SK-N-SH treated with all-trans-retinoic acid at 6 μM for 48 hours (cell line): ENCODE measurements at regions not wholly inside any gene's neighbourhood (a gene's known extent, or its start where the extent isn't known, plus 50 kb on each side); places are given as distances from the start of the nearest gene placed in this dataset.

Source experiments
- ATAC-seq: fragments of 200-7000 bp; cut with Tn5 transposase; 3 replicates; pipeline ENCODE4 v1.9.1; 2020; ENCODE audit warnings: mild to moderate bottlenecking, moderate library complexity
- BACH2 ChIP-seq: fragments of 250-450 bp; sonication (Bioruptor Pico); IDR thresholded peaks from 2 replicates; pipeline ENCODE4 v1.9.0; 2021; ENCODE audit warnings: mild to moderate bottlenecking, borderline replicate concordance
- CREB5 ChIP-seq: fragments of 250-450 bp; sonication (Bioruptor Pico); IDR thresholded peaks from 2 replicates; pipeline ENCODE4 v1.5.1; 2020; ENCODE audit warnings: low read depth, mild to moderate bottlenecking, moderate library complexity
- ESRRG ChIP-seq: fragments of 250-450 bp; sonication (Bioruptor Pico); IDR thresholded peaks from 2 replicates; pipeline ENCODE4 v1.6.1; 2021; ENCODE audit warnings: mild to moderate bottlenecking
- ISL1 ChIP-seq: fragments of 250-450 bp; sonication (Bioruptor Pico); IDR thresholded peaks from 2 replicates; pipeline ENCODE4 v2.1.2; 2022; ENCODE audit warnings: mild to moderate bottlenecking, moderate library complexity
- OSR1 ChIP-seq: fragments of 250-450 bp; sonication (Bioruptor Pico); IDR thresholded peaks from 2 replicates; pipeline ENCODE4 v1.8.0; 2022; ENCODE audit warnings: moderate library complexity, mild to moderate bottlenecking, inconsistent platforms
- PATZ1 ChIP-seq: fragments of 250-450 bp; sonication (Bioruptor Pico); IDR thresholded peaks from 2 replicates; pipeline ENCODE4 v1.8.0; 2020; ENCODE audit warnings: mild to moderate bottlenecking, moderate library complexity, borderline replicate concordance
- POU6F1 ChIP-seq: fragments of 250-450 bp; sonication (Bioruptor Pico); IDR thresholded peaks from 2 replicates; pipeline ENCODE4 v1.8.0; 2021; ENCODE audit warnings: low read depth, mild to moderate bottlenecking, moderate library complexity, borderline replicate concordance
- RARB ChIP-seq: fragments of 250-450 bp; sonication (Bioruptor Pico); IDR thresholded peaks from 2 replicates; pipeline ENCODE4 v1.8.0; 2021; ENCODE audit warnings: mild to moderate bottlenecking, moderate library complexity
- SNAI2 ChIP-seq: fragments of 250-450 bp; sonication (Bioruptor Pico); IDR thresholded peaks from 2 replicates; pipeline ENCODE4 v1.5.0; 2020; ENCODE audit warnings: mild to moderate bottlenecking, moderate library complexity
- ZFP3 ChIP-seq: fragments of 250-450 bp; sonication (Bioruptor Pico); IDR thresholded peaks from 2 replicates; pipeline ENCODE4 v1.5.0; 2020; ENCODE audit warnings: mild to moderate bottlenecking, moderate library complexity
- ZFP30 ChIP-seq: fragments of 450-650 bp; formaldehyde crosslinking; IDR thresholded peaks from 2 replicates; pipeline ENCODE4 v1.5.0; 2022; ENCODE audit warnings: mild to moderate bottlenecking, moderate library complexity
- ZNF565 ChIP-seq: fragments of 450-650 bp; formaldehyde crosslinking; conservative IDR thresholded peaks from 2 replicates; pipeline ENCODE4 v1.5.0; 2020; ENCODE audit warnings: low read depth, mild to moderate bottlenecking, moderate library complexity
- ZNF70 ChIP-seq: fragments of 450-650 bp; formaldehyde crosslinking; IDR thresholded peaks from 2 replicates; pipeline ENCODE4 v1.5.0; 2020; ENCODE audit warnings: mild to moderate bottlenecking, moderate library complexity
- TF ChIP-seq, protein P1 (sequence below): fragments of 250-450 bp; sonication (Bioruptor Pico); IDR thresholded peaks from 2 replicates; pipeline ENCODE4 v1.5.1; 2021; ENCODE audit warnings: mild to moderate bottlenecking, moderate library complexity

GRCh38 chr5:109981979-109982378 is 292.3 kb downstream of the MAN2A1 start (continued):
- TF ChIP-seq CREB5 (CRISPR knock-in tag) (peak; percentile 69; the same call in 1 of the 2 replicates), RARB (CRISPR knock-in tag) (peak; percentile 92), POU6F1 (no peak), OSR1 (CRISPR knock-in tag) (no peak), ISL1 (peak; percentile 98), ZNF565 (CRISPR knock-in tag) (no peak), ESRRG (peak; percentile 90; the same call in 1 of the 2 replicates), ZFP3 (no peak)
- TF ChIP-seq, protein P1, sequence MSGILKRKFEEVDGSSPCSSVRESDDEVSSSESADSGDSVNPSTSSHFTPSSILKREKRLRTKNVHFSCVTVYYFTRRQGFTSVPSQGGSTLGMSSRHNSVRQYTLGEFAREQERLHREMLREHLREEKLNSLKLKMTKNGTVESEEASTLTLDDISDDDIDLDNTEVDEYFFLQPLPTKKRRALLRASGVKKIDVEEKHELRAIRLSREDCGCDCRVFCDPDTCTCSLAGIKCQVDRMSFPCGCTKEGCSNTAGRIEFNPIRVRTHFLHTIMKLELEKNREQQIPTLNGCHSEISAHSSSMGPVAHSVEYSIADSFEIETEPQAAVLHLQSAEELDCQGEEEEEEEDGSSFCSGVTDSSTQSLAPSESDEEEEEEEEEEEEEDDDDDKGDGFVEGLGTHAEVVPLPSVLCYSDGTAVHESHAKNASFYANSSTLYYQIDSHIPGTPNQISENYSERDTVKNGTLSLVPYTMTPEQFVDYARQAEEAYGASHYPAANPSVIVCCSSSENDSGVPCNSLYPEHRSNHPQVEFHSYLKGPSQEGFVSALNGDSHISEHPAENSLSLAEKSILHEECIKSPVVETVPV (CRISPR knock-in tag), result 0 out of 2 replicates have a peak, but pooled peaks have one; percentile 42

DNA sequence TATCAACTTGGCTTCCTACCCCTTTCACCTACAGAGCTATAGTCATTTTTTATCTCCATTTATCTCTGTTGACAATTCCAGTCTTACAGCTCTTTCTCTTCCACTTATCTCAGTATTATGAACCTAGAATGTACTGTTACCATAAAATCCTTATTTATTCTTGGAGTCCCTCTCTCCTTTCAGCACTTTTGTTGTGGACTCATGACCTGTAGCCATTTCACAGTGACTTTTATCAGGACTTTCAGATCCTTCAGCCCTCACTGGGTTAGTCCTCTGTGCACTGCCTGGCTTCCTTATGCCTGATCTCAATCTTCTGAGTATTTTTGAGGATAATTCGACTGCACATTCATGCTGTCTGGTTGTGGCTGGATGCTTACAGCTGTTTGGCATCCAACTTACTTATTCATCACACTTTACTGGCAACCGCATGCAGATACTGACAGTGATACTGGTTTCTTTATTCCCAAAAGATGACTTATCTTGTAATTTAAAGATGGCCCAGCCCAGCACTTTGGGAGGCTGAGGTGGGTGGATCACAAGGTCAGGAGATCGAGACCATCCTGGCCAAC is 293.3 kb downstream of the MAN2A1 start:
- TF ChIP-seq PATZ1 (no peak), ZNF565 (CRISPR knock-in tag) (no peak)
- ATAC-seq, result peak; percentile 41

- no peak for ATAC-seq
These were observed 297.0 kb downstream of the MAN2A1 start for GRCh38 chr5:109986726-109987125.

More at GRCh38 chr5:109986726-109987125, 297.0 kb downstream of the MAN2A1 start:
- TF ChIP-seq POU6F1, result no peak
- TF ChIP-seq PATZ1, result no peak
- TF ChIP-seq SNAI2 (CRISPR knock-in tag), result no peak
- TF ChIP-seq, protein P1 (CRISPR knock-in tag), result no peak
- no peak for TF ChIP-seq ZNF70 (CRISPR knock-in tag)
- no peak for TF ChIP-seq ISL1
- TF ChIP-seq ZFP30, result no peak
- no peak for TF ChIP-seq BACH2 (CRISPR knock-in tag)
- no peak for TF ChIP-seq ZFP3
- TF ChIP-seq OSR1 (CRISPR knock-in tag), result no peak
